GM23338 (cell line): ENCODE measurements at regions not wholly inside any gene's neighbourhood (a gene's known extent, or its start where the extent isn't known, plus 50 kb on each side); places are given as distances from the start of the nearest gene placed in this dataset.

Experiments
- EZH2phosphoT487 ChIP-seq: fragments of 200-600 bp; sonication (generic); IDR thresholded peaks from one replicate; pipeline ENCODE4 v1.8.1; 2018; ENCODE audit warnings: antibody characterized with exemption; ENCODE audit not compliant: unreplicated experiment
- TF ChIP-seq, protein P1 (sequence below), 2 experiments: fragments of 200-600 bp in 1 of 2; sonication (generic) in 1 of 2; conservative IDR thresholded peaks; 2 replicates each; pipeline versions ENCODE4 v1.5.1 to v1.6.1; 2016 to 2017; ENCODE audit warnings: antibody characterized with exemption in 2 of 2, low read depth in 2 of 2, mild to moderate bottlenecking in 2 of 2, moderate library complexity in 1 of 2

DNA sequence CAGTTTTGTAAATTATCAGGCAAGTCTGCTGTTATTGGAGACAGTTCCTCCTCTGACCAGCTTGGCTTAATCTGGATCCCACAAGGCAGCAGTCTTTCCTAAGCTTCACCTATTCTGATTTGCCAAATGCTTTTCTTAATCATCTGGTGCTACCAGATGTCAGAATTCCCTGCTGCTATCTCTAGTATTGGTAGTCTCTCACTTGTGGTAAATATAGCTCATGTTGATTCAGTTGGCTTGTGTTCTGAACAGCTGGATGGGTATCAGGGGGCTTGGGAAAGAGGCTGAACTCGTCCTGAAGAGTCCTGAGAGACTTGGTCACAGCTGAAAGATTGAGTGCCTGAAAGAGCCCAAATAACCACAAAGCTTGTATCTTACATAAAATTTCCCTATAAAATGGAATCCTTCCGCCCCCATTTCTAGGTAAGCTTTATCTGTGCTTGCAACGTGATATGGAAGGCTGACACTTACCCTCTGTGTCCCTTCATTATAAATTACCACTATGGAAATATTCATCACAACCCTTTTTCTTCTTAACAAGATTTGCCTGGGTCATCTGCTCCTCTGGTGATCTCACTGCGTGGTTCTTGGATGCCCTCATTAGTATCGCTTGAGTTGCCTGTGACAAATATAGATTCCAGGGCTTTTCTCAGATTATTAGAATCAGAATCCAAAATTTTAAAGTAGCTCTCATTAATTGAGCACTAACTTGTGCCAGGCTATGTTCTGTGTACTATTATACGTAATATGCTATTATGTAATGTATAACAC, 104.1 kb upstream of the GPRIN3 start:
- no peak for TF ChIP-seq EZH2phosphoT487
- TF ChIP-seq, protein P1, sequence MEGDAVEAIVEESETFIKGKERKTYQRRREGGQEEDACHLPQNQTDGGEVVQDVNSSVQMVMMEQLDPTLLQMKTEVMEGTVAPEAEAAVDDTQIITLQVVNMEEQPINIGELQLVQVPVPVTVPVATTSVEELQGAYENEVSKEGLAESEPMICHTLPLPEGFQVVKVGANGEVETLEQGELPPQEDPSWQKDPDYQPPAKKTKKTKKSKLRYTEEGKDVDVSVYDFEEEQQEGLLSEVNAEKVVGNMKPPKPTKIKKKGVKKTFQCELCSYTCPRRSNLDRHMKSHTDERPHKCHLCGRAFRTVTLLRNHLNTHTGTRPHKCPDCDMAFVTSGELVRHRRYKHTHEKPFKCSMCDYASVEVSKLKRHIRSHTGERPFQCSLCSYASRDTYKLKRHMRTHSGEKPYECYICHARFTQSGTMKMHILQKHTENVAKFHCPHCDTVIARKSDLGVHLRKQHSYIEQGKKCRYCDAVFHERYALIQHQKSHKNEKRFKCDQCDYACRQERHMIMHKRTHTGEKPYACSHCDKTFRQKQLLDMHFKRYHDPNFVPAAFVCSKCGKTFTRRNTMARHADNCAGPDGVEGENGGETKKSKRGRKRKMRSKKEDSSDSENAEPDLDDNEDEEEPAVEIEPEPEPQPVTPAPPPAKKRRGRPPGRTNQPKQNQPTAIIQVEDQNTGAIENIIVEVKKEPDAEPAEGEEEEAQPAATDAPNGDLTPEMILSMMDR (conservative IDR thresholded peaks at IDR 0.05; ENCODE audit: low read depth in 2 of 2), result no peak
